HG03521 (cell line): ENCODE measurements at regions not wholly inside any gene's neighbourhood (a gene's known extent, or its start where the extent isn't known, plus 50 kb on each side); places are given as distances from the start of the nearest gene placed in this dataset.
"Not testable (repeated sequence)": the region's sequence is repeated elsewhere in the genome, so short reads cannot be mapped to it uniquely, and the experiment has no call there.

ENCODE experiments used
- ATAC-seq: cut with Tn5 transposase; IDR thresholded peaks from one replicate; pipeline ENCODE4 v1.9.1; 2021; ENCODE audit warnings: mild to moderate bottlenecking, moderate library complexity; ENCODE audit not compliant: unreplicated experiment

- no peak for ATAC-seq
Observed at GRCh38 chr14:49159081-49159480, 427.1 kb downstream of the RPS29 start.

GRCh38 chr14:49139593-49139992, 446.6 kb downstream of the RPS29 start:
- ATAC-seq = no peak

GRCh38 chr14:49134940-49135339, 451.2 kb downstream of the RPS29 start:
- ATAC-seq = no peak

GRCh38 chr14:49121246-49121645, 464.9 kb downstream of the RPS29 start:
- ATAC-seq = no peak

GRCh38 chr14:49114161-49114893, 471.9 kb downstream of the RPS29 start:
- no peak for ATAC-seq

GRCh38 chr14:49106741-49107667, 479.2 kb downstream of the RPS29 start:
- ATAC-seq = no peak

- no peak for ATAC-seq
Observed at GRCh38 chr14:49105956-49106355, 480.2 kb downstream of the RPS29 start.

GRCh38 chr14:49105512-49105911, 480.7 kb downstream of the RPS29 start:
- ATAC-seq = no peak

GRCh38 chr14:49092345-49092744, 493.8 kb downstream of the RPS29 start:
- no peak for ATAC-seq

- ATAC-seq = no peak
Observed at GRCh38 chr14:49089107-49089506, 497.1 kb downstream of the RPS29 start.

GRCh38 chr14:49073292-49073691, 512.9 kb downstream of the RPS29 start:
- ATAC-seq = not testable (repeated sequence)

GRCh38 chr14:49058511-49058910, 527.7 kb downstream of the RPS29 start:
- ATAC-seq = no peak

- no peak for ATAC-seq
Observed at GRCh38 chr14:49057838-49058510, 528.2 kb downstream of the RPS29 start.

- no peak for ATAC-seq
Observed at GRCh38 chr14:49056021-49056420, 530.2 kb downstream of the RPS29 start.

- ATAC-seq = no peak
Observed at GRCh38 chr14:49052521-49052920, 533.7 kb downstream of the RPS29 start.

GRCh38 chr14:49051328-49052060, 534.7 kb downstream of the RPS29 start:
- no peak for ATAC-seq

GRCh38 chr14:49050822-49051221, 535.4 kb downstream of the RPS29 start:
- no peak for ATAC-seq

GRCh38 chr14:49049711-49050110, 536.5 kb downstream of the RPS29 start:
- no peak for ATAC-seq

- ATAC-seq = no peak
Observed at GRCh38 chr14:49044981-49045380, 541.2 kb downstream of the RPS29 start.

GRCh38 chr14:49036984-49037516, 549.1 kb downstream of the RPS29 start:
- ATAC-seq = no peak
